Endodermal cell (in vitro differentiated cells): ENCODE measurements at regions not wholly inside any gene's neighbourhood (a gene's known extent, or its start where the extent isn't known, plus 50 kb on each side); places are given as distances from the start of the nearest gene placed in this dataset.

Experiments
- DNase-seq: peaks from one replicate; pipeline ENCODE4 v3.0.0-alpha.2; 2017
- H3K27ac ChIP-seq: 2 replicates; pipeline ENCODE4 v1.5.1; 2013; ENCODE audit warnings: mild to moderate bottlenecking, low read depth, low read length, moderate library complexity
- H3K27me3 ChIP-seq: 2 replicates; pipeline ENCODE4 v1.6.1; 2013; ENCODE audit warnings: mild to moderate bottlenecking, low read length, moderate library complexity; ENCODE audit not compliant: insufficient read depth, control insufficient read depth, poor library complexity, severe bottlenecking
- H3K36me3 ChIP-seq: 2 replicates; pipeline ENCODE4 v1.7.0; 2013; ENCODE audit warnings: mild to moderate bottlenecking, low read length, moderate library complexity; ENCODE audit not compliant: control insufficient read depth, insufficient read depth
- H3K4me1 ChIP-seq: one replicate; pipeline ENCODE4 v1.7.0; 2013; ENCODE audit warnings: low read length; ENCODE audit not compliant: control insufficient read depth, insufficient read depth
- H3K4me3 ChIP-seq: 2 replicates; pipeline ENCODE4 v1.5.1; 2013; ENCODE audit warnings: mild to moderate bottlenecking, low read length, moderate library complexity
- H3K9ac ChIP-seq: 2 replicates; pipeline ENCODE4 v1.6.1; 2013; ENCODE audit warnings: mild to moderate bottlenecking, low read length, moderate library complexity; ENCODE audit not compliant: poor library complexity, severe bottlenecking; ENCODE audit errors: extremely low read depth
- H3K9me3 ChIP-seq: 2 replicates; pipeline ENCODE4 v1.6.1; 2013; ENCODE audit warnings: mild to moderate bottlenecking, low read length, moderate library complexity; ENCODE audit not compliant: control insufficient read depth
- H3K27ac Mint-ChIP-seq: 2 replicates; pipeline ENCODE4 v1.8.0; 2020; ENCODE audit warnings: mixed read lengths
- H3K27me3 Mint-ChIP-seq: 2 replicates; pipeline ENCODE4 v1.8.0; 2021; ENCODE audit warnings: mild to moderate bottlenecking, mixed read lengths; ENCODE audit not compliant: insufficient read depth
- H3K36me3 Mint-ChIP-seq: 2 replicates; pipeline ENCODE4 v1.8.0; 2020; ENCODE audit warnings: low read depth, mixed read lengths
- H3K4me1 Mint-ChIP-seq: 2 replicates; pipeline ENCODE4 v1.8.0; 2020; ENCODE audit warnings: mixed read lengths
- H3K4me3 Mint-ChIP-seq: 2 replicates; pipeline ENCODE4 v1.8.0; 2020; ENCODE audit warnings: mild to moderate bottlenecking, moderate library complexity, mixed read lengths
- H3K9me3 Mint-ChIP-seq: 2 replicates; pipeline ENCODE4 v1.8.0; 2020; ENCODE audit warnings: mild to moderate bottlenecking, mixed read lengths
- CTCF ChIP-seq: fragments of 200-600 bp; sonication (generic); conservative IDR thresholded peaks from 2 replicates; pipeline ENCODE4 v1.5.0; 2021; ENCODE audit warnings: antibody characterized with exemption, mild to moderate bottlenecking
- WGBS, 2 experiments: methylation state at CpG; one replicate each; pipeline versions ENCODE4 v1.1.5 to v1.1.7; 2013; ENCODE audit warnings: missing lambda C conversion rate in 2 of 2, mixed read lengths in 1 of 2; ENCODE audit not compliant: insufficient coverage in 1 of 2, insufficient read length in 1 of 2; 5-methylcytosine and 5-hydroxymethylcytosine counted together

GRCh38 chrX:14220386-14220944 is 190.8 kb upstream of the GEMIN8 start:
- TF ChIP-seq CTCF = no peak
- no peak overlapping the region for H3K9ac ChIP-seq
- H3K4me1 ChIP-seq = no peaks in the 10 kb centered on the region
- no peak overlapping the region for H3K4me3 Mint-ChIP-seq
- no peaks in the 10 kb centered on the region for H3K36me3 Mint-ChIP-seq
- DNase-seq = no peak
- WGBS, 2 experiments = 98% methylated on average over 3 of the region's 4 CpGs; no CpG with 5 or more reads in 1 of the 2 experiments
- H3K9me3 ChIP-seq = no peaks in the 10 kb centered on the region
- no peaks in the 10 kb centered on the region for H3K4me1 Mint-ChIP-seq
- H3K27ac Mint-ChIP-seq = no peak overlapping the region
- H3K27ac ChIP-seq = no peak overlapping the region
- no peak overlapping the region for H3K4me3 ChIP-seq
- H3K36me3 ChIP-seq = no peaks in the 10 kb centered on the region
- peaks cover 26% of the 10 kb centered on the region for H3K9me3 Mint-ChIP-seq
- H3K27me3 ChIP-seq = no peaks in the 10 kb centered on the region
- H3K27me3 Mint-ChIP-seq = no peaks in the 10 kb centered on the region

GRCh38 chrX:14209034-14209433 is 179.3 kb upstream of the GEMIN8 start:
- no peak overlapping the region for H3K4me3 ChIP-seq
- no peak for TF ChIP-seq CTCF
- no peak overlapping the region for H3K27ac ChIP-seq
- H3K36me3 ChIP-seq = no peaks in the 10 kb centered on the region
- Mint-ChIP-seq H3K36me3 (no peaks in the 10 kb centered on the region), H3K27me3 (no peaks in the 10 kb centered on the region), H3K9me3 (peaks cover 54% of the 10 kb centered on the region), H3K4me3 (no peak overlapping the region), H3K27ac (no peak overlapping the region), H3K4me1 (no peaks in the 10 kb centered on the region)
- H3K27me3 ChIP-seq = no peaks in the 10 kb centered on the region
- no peaks in the 10 kb centered on the region for H3K4me1 ChIP-seq
- WGBS, 2 experiments = 80 to 84% methylated on average over 1 to 3 of the region's 3 CpGs
- H3K9ac ChIP-seq = no peak overlapping the region
- no peak for DNase-seq
- H3K9me3 ChIP-seq = no peaks in the 10 kb centered on the region

GRCh38 chrX:14194711-14195110 is 165.0 kb upstream of the GEMIN8 start:
- H3K9me3 Mint-ChIP-seq = peaks cover 38% of the 10 kb centered on the region

More at GRCh38 chrX:14194711-14195110, 165.0 kb upstream of the GEMIN8 start:
- no peak overlapping the region for H3K27ac ChIP-seq
- Mint-ChIP-seq H3K4me3 (no peak overlapping the region), H3K4me1 (no peaks in the 10 kb centered on the region), H3K27me3 (no peaks in the 10 kb centered on the region), H3K36me3 (no peaks in the 10 kb centered on the region), H3K27ac (no peak overlapping the region)
- no peak for TF ChIP-seq CTCF
- H3K27me3 ChIP-seq = no peaks in the 10 kb centered on the region
- H3K36me3 ChIP-seq = no peaks in the 10 kb centered on the region
- 100% methylated on average over 1 of the region's 1 CpG; no CpG with 5 or more reads in 1 of the 2 experiments for WGBS, 2 experiments
- DNase-seq = no peak
- H3K4me1 ChIP-seq = no peaks in the 10 kb centered on the region
- H3K4me3 ChIP-seq = no peak overlapping the region
- no peaks in the 10 kb centered on the region for H3K9me3 ChIP-seq
- no peak overlapping the region for H3K9ac ChIP-seq
